K562 (cell line): ENCODE measurements at regions not wholly inside any gene's neighbourhood (a gene's known extent, or its start where the extent isn't known, plus 50 kb on each side); places are given as distances from the start of the nearest gene placed in this dataset.

Source experiments
- ATAC-seq: fragments of 200-7000 bp; cut with Tn5 transposase; 3 replicates; pipeline ENCODE4 v1.9.1; 2020; ENCODE audit warnings: moderate library complexity
- BruUV-seq: library from RNA; stranded (reverse); fragments of 400-500 nt; replicated peaks from 2 replicates; lab custom pipeline; 2021; lab: Mats Ljungman, UMichigan
- CTCF ChIA-PET: fragments of 300-600 bp; formaldehyde crosslinking; extraction: SDS; loops from one replicate; lab custom pipeline; 2021; ENCODE audit warnings: low intra/inter-chr PET ratio; lab: Yijun Ruan, JAX
- POLR2A ChIA-PET: fragments of 300-600, 350-650 bp; sonication (Branson Sonifier 250); formaldehyde crosslinking; extraction: SDS; loops from one replicate; lab custom pipeline; 2021; ENCODE audit warnings: antibody characterized with exemption, inconsistent platforms; lab: Yijun Ruan, JAX
- DNase-seq, 4 experiments: peaks; one replicate each; pipeline versions ENCODE4 v3.0.0 to v3.0.0-alpha.2; 2011 to 2018; ENCODE audit warnings: low spot score in 3 of 4, mixed read lengths in 3 of 4; ENCODE audit errors: extremely low read depth in 1 of 4
- FAIRE-seq: peaks from 2 replicates; lab custom pipeline; 2011; peaks lifted over from hg19 to GRCh38; lab: Jason Lieb, UNC
- H2AFZ ChIP-seq: 2 replicates; pipeline ENCODE4 v1.6.0; 2011; ENCODE audit warnings: low read depth, low read length, control low read depth, inconsistent platforms
- H3K27ac ChIP-seq: fragments of 200-600 bp; 3 replicates; pipeline ENCODE4 v1.8.0; 2011; ENCODE audit warnings: low read depth, mild to moderate bottlenecking, control low read depth, inconsistent platforms, low read length, moderate library complexity, mixed read lengths; ENCODE audit errors: extremely low read depth
- H3K27me3 ChIP-seq, 2 experiments: fragments of 300-600 bp in 1 of 2; 2 replicates in 1 of 2; 3 replicates in 1 of 2; pipeline versions ENCODE4 v1.6.0 to v1.8.0; 2011; ENCODE audit warnings: inconsistent platforms in 2 of 2, low read length in 2 of 2, mild to moderate bottlenecking in 1 of 2, mixed read lengths in 1 of 2, moderate library complexity in 1 of 2; ENCODE audit not compliant: control insufficient read depth in 2 of 2, insufficient read depth in 2 of 2
- H3K36me3 ChIP-seq: fragments of 300-600 bp; 3 replicates; pipeline ENCODE4 v1.8.0; 2011; ENCODE audit warnings: mild to moderate bottlenecking, low read length, inconsistent platforms; ENCODE audit not compliant: control insufficient read depth, insufficient read depth
- H3K4me1 ChIP-seq, 2 experiments: fragments of 200-600 bp in 1 of 2; replicated peaks in 1 of 2; 2 replicates in 1 of 2; 3 replicates in 1 of 2; pipeline versions ENCODE4 v1.5.1 to v1.8.0; 2011; ENCODE audit warnings: inconsistent platforms in 2 of 2, low read length in 2 of 2, mild to moderate bottlenecking in 1 of 2, mixed read lengths in 1 of 2, moderate library complexity in 1 of 2; ENCODE audit not compliant: control insufficient read depth in 2 of 2, insufficient read depth in 2 of 2
- H3K4me2 ChIP-seq: 2 replicates; pipeline ENCODE4 v1.6.1; 2011; ENCODE audit warnings: low read length, control low read depth, inconsistent platforms, mixed read lengths; ENCODE audit not compliant: insufficient read depth
- H3K4me3 ChIP-seq: fragments of 200-600 bp; sonication (generic), shearing (Covaris generic); 2 replicates; pipeline ENCODE4 v1.5.1; 2016; ENCODE audit warnings: control low read depth, inconsistent platforms
- H3K79me2 ChIP-seq: fragments of 200-600 bp; 3 replicates; pipeline ENCODE4 v1.8.0; 2011; ENCODE audit warnings: low read length, inconsistent platforms; ENCODE audit not compliant: control insufficient read depth, insufficient read depth
- H3K9ac ChIP-seq, 2 experiments: 2 replicates each; pipeline versions ENCODE4 v1.6.0 to v1.6.1; 2011; ENCODE audit warnings: low read depth in 2 of 2, low read length in 2 of 2, control low read depth in 1 of 2, inconsistent platforms in 1 of 2, mild to moderate bottlenecking in 1 of 2, mixed read lengths in 1 of 2; ENCODE audit not compliant: insufficient read depth in 1 of 2
- H3K9me1 ChIP-seq: one replicate; pipeline ENCODE4 v1.6.0; 2011; ENCODE audit warnings: inconsistent platforms, mild to moderate bottlenecking, low read length, moderate library complexity; ENCODE audit not compliant: control insufficient read depth, insufficient read depth
- H3K9me3 ChIP-seq: replicated peaks from 2 replicates; pipeline ENCODE4 v1.5.1; 2011; ENCODE audit warnings: low read depth, low read length, inconsistent platforms; ENCODE audit not compliant: control insufficient read depth, insufficient read depth
- H4K20me1 ChIP-seq: replicated peaks from 2 replicates; pipeline ENCODE4 v1.6.1; 2011; ENCODE audit warnings: low read length, inconsistent platforms, mixed read lengths; ENCODE audit not compliant: control insufficient read depth, insufficient read depth
- CHD4 ChIP-seq: fragments of 200-600 bp; sonication (generic); IDR thresholded peaks from 3 replicates; pipeline ENCODE4 v1.6.1; 2012; ENCODE audit warnings: low read depth, mild to moderate bottlenecking, mixed read lengths, low read length, inconsistent platforms; ENCODE audit not compliant: insufficient read depth, insufficient replicate concordance, poor library complexity, severe bottlenecking
- CREB1 ChIP-seq, 2 experiments: sonication (generic) in 1 of 2; formaldehyde crosslinking in 1 of 2; IDR thresholded peaks; 2 replicates each; pipeline versions ENCODE4 v1.6.1 to v1.8.0; 2012 to 2022; ENCODE audit warnings: inconsistent platforms in 1 of 2, mild to moderate bottlenecking in 1 of 2, missing genetic modification reagents in 1 of 2, moderate library complexity in 1 of 2
- ELF1 ChIP-seq: fragments of 200-800 bp; sonication (Bioruptor generic); IDR thresholded peaks from 2 replicates; pipeline ENCODE4 v1.6.1; 2016; ENCODE audit warnings: missing genetic modification characterization, missing compliant biosample characterization
- ID3 ChIP-seq, 2 experiments: fragments of 250-450 bp in 1 of 2; fragments of 450-650 bp in 1 of 2; sonication (Bioruptor Pico) in 1 of 2; IDR thresholded peaks; 2 replicates each; pipeline versions ENCODE4 v1.6.1 to v1.8.0; 2016 to 2021; ENCODE audit warnings: mild to moderate bottlenecking in 2 of 2, moderate library complexity in 2 of 2, missing compliant biosample characterization in 1 of 2, missing genetic modification characterization in 1 of 2
- NFE2L1 ChIP-seq: fragments of 450-650 bp; IDR thresholded peaks from 2 replicates; pipeline ENCODE4 v1.6.1; 2016; ENCODE audit warnings: missing genetic modification characterization, low read depth, mild to moderate bottlenecking, missing compliant biosample characterization, moderate library complexity, borderline replicate concordance
- NKRF ChIP-seq: fragments of 450-650 bp; IDR thresholded peaks from 2 replicates; pipeline ENCODE4 v1.6.1; 2016; ENCODE audit warnings: borderline replicate concordance
- NR2C1 ChIP-seq, 2 experiments: fragments of 450-650 bp; IDR thresholded peaks; 2 replicates each; pipeline ENCODE4 v1.6.1; 2017; ENCODE audit warnings: mild to moderate bottlenecking in 2 of 2, antibody characterized with exemption in 1 of 2, inconsistent platforms in 1 of 2, missing compliant biosample characterization in 1 of 2, missing genetic modification characterization in 1 of 2
- PHF8 ChIP-seq: fragments of 200-600 bp; sonication (generic); IDR thresholded peaks from 2 replicates; pipeline ENCODE4 v1.6.1; 2012; ENCODE audit warnings: mixed run types, mild to moderate bottlenecking, inconsistent platforms, low read length, moderate library complexity, borderline replicate concordance
- PTTG1 ChIP-seq: fragments of 450-650 bp; IDR thresholded peaks from 2 replicates; pipeline ENCODE4 v1.6.1; 2016; ENCODE audit warnings: low read depth, mild to moderate bottlenecking, missing genetic modification characterization, missing compliant biosample characterization
- RAD51 ChIP-seq: fragments of 450-650 bp; IDR thresholded peaks from 2 replicates; pipeline ENCODE4 v1.7.1; 2016; ENCODE audit warnings: low read depth, mild to moderate bottlenecking, borderline replicate concordance
- SRSF9 ChIP-seq: fragments of 200-400 bp; formaldehyde crosslinking; IDR thresholded peaks from 2 replicates; pipeline ENCODE4 v1.6.1; 2017; ENCODE audit warnings: low read depth, low read length, borderline replicate concordance
- TAF15 ChIP-seq: fragments of 200-400 bp; formaldehyde crosslinking; IDR thresholded peaks from 2 replicates; pipeline ENCODE4 v1.6.1; 2017; ENCODE audit warnings: mild to moderate bottlenecking, low read depth, low read length, moderate library complexity
- ZHX1 ChIP-seq: fragments of 150-350 bp; conservative IDR thresholded peaks from 2 replicates; pipeline ENCODE4 v1.6.1; 2014; ENCODE audit warnings: low read length
- ZNF431 ChIP-seq: sonication (generic); formaldehyde crosslinking; IDR thresholded peaks from 2 replicates; pipeline ENCODE4 v1.8.0; 2022; ENCODE audit warnings: mild to moderate bottlenecking, missing genetic modification reagents
- ZNF551 ChIP-seq: fragments of 250-450 bp; sonication (Bioruptor Pico); IDR thresholded peaks from 2 replicates; pipeline ENCODE4 v1.5.0; 2021; ENCODE audit warnings: mild to moderate bottlenecking, moderate library complexity
- WGBS: fragments of 100-300 bp; shearing (Covaris generic); methylation state at CpG from one replicate; pipeline ENCODE4 v1.1.6; 2016; ENCODE audit warnings: low coverage, mixed read lengths; ENCODE audit not compliant: insufficient coverage; ENCODE audit errors: missing lambda C conversion rate; 5-methylcytosine and 5-hydroxymethylcytosine counted together
- in situ Hi-C: fragments of 300-500 bp; cut with MboI; formaldehyde crosslinking; loops from 4 replicates; pipeline ENCODE4 v1.15.0; 2018; ENCODE audit warnings: inconsistent platforms, mixed read lengths
- intact Hi-C: fragments of 100-400 bp; cut with micrococcal nuclease; formaldehyde crosslinking; loops from 2 replicates; pipeline ENCODE4 v1.14.2; 2022

GRCh38 chr3:194079702-194080172, 56.2 kb upstream of the HES1 start:
- peak; percentile 65 for ATAC-seq
- peak in 2 of 4 experiments; percentile 51 to 53 for DNase-seq
- no peaks in the 10 kb centered on the region for H3K9me3 ChIP-seq
- H3K4me3 ChIP-seq = no peak overlapping the region
- H2AFZ ChIP-seq = peak overlapping the region; percentile 98
- intact Hi-C loops = loop anchor here (10.0 kb wide), 5 partner anchors 75 to 485 kb away; partner anchors contain the start of genes ATP13A3 and OPA1
- ChIA-PET POLR2A (interaction anchor here (0.7 kb wide), 1 partner anchor 236 kb away, joined by 3 read pairs; no protein-coding TSS in a partner anchor), CTCF (no interaction called here)
- H3K9ac ChIP-seq = peak overlapping the region in 1 of 2 experiments; percentile 65; a peak in 2 of 4 replicates
- no peaks in the 10 kb centered on the region for H3K79me2 ChIP-seq
- in situ Hi-C loops = no loop called here
- 20% methylated on average over 13 of the region's 14 CpGs for WGBS
- no peaks in the 10 kb centered on the region for H4K20me1 ChIP-seq
- no TSS peak for BruUV-seq
- no peaks in the 10 kb centered on the region for H3K36me3 ChIP-seq
- peak; percentile 65 for FAIRE-seq
- H3K9me1 ChIP-seq = no peaks in the 10 kb centered on the region
- no peaks in the 10 kb centered on the region for H3K27me3 ChIP-seq
- peaks cover 8 to 47% of the 10 kb centered on the region in 2 experiments for H3K4me1 ChIP-seq
- H3K27ac ChIP-seq = peak overlapping the region; percentile 52; the same call in 2 of the 3 replicates
- peak overlapping the region; percentile 66 for H3K4me2 ChIP-seq
- TF ChIP-seq ZNF431 (CRISPR knock-in tag) = no peak
- no peak for TF ChIP-seq PHF8
- no peak for TF ChIP-seq SRSF9
- no peak for TF ChIP-seq ZHX1
- TF ChIP-seq CHD4 = no peak
- TF ChIP-seq NR2C1 (IDR thresholded peaks at IDR 0.05) = no peak
- peak; percentile 62 for TF ChIP-seq NR2C1 (tag; IDR thresholded peaks at IDR 0.05)
- TF ChIP-seq CREB1 (IDR thresholded peaks at IDR 0.05) = no peak
- no peak for TF ChIP-seq CREB1 (CRISPR knock-in tag; IDR thresholded peaks at IDR 0.05)
- TF ChIP-seq TAF15 = no peak
- TF ChIP-seq ELF1 (tag) = 0 out of 2 replicates have a peak, but pooled peaks have one; percentile 26
- no peak for TF ChIP-seq NFE2L1 (tag)
- no peak for TF ChIP-seq ZNF551 (CRISPR knock-in tag)
- TF ChIP-seq PTTG1 (tag) = peak; percentile 48; the same call in 1 of the 2 replicates
- TF ChIP-seq NKRF = no peak
- no peak for TF ChIP-seq ID3 (CRISPR knock-in tag; IDR thresholded peaks at IDR 0.05)
- 0 out of 2 replicates have a peak, but pooled peaks have one; percentile 19 for TF ChIP-seq ID3 (tag; IDR thresholded peaks at IDR 0.05)
- TF ChIP-seq RAD51 = no peak
